ENCODE measurements at regions not wholly inside any gene's neighbourhood (a gene's known extent, or its start where the extent isn't known, plus 50 kb on each side); places are given as distances from the start of the nearest gene placed in this dataset.
A peak's percentile ranks its signal among the peaks of the same experiment; 100 is the strongest.

DNA sequence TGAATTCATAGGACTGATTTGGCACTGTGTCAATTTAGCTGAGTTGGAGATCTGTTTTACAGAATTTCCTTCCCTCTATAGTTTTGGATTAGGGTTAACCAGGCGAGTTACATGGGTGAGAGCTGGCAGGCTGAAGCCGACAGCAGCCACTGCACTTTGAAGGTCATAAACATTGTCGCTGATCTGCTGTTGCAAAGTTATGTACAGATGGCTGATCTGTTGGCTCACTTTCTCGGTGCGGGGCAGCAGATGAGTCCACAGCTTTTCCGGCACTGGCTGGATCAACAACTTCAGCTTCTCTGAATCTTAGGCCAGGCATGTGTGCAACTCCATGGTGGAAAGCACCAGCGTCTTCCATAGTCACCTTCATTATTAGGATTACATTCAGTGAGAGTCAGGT lies 173.7 kb downstream of the GPAT3 start:
- no peak overlapping the region for H3K9ac ChIP-seq (ENCODE audit: insufficient read depth in 1 of 2, low read length in 2 of 2)
- no peaks in the 10 kb centered on the region for H3K36me3 ChIP-seq (ENCODE audit: control insufficient read depth in 4 of 4, insufficient read depth in 4 of 4, low read length in 4 of 4)
- H3K9me3 ChIP-seq (ENCODE audit: control insufficient read depth in 4 of 4, insufficient read depth in 3 of 4, low read length in 3 of 4) = peaks cover 0 to 5% (median 0%) of the 10 kb centered on the region in 4 donors
- ATAC-seq (ENCODE audit: insufficient read depth, low FRiP score) = no peak
- H3K4me1 ChIP-seq (ENCODE audit: control insufficient read depth in 5 of 5, insufficient read depth in 5 of 5, low read length in 5 of 5) = no peaks in the 10 kb centered on the region
- peak in 2 of 3 donors; percentile 2 to 6 for DNase-seq
- no peak overlapping the region for H3K4me3 ChIP-seq
- H3K27me3 ChIP-seq (ENCODE audit: control insufficient read depth in 3 of 3, insufficient read depth in 3 of 3, low read length in 2 of 3) = no peaks in the 10 kb centered on the region
- TF ChIP-seq, protein P1, sequence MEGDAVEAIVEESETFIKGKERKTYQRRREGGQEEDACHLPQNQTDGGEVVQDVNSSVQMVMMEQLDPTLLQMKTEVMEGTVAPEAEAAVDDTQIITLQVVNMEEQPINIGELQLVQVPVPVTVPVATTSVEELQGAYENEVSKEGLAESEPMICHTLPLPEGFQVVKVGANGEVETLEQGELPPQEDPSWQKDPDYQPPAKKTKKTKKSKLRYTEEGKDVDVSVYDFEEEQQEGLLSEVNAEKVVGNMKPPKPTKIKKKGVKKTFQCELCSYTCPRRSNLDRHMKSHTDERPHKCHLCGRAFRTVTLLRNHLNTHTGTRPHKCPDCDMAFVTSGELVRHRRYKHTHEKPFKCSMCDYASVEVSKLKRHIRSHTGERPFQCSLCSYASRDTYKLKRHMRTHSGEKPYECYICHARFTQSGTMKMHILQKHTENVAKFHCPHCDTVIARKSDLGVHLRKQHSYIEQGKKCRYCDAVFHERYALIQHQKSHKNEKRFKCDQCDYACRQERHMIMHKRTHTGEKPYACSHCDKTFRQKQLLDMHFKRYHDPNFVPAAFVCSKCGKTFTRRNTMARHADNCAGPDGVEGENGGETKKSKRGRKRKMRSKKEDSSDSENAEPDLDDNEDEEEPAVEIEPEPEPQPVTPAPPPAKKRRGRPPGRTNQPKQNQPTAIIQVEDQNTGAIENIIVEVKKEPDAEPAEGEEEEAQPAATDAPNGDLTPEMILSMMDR (IDR thresholded peaks at IDR 0.05; ENCODE audit: control extremely low read depth, extremely low read depth) = no peak
- whole genome bisulfite sequencing, 2 donors = 81 to 95% methylated on average over 7 of the region's 7 CpGs
- H3K27ac ChIP-seq (ENCODE audit: low read depth in 1 of 2, low read length in 1 of 2) = no peak overlapping the region

DNA sequence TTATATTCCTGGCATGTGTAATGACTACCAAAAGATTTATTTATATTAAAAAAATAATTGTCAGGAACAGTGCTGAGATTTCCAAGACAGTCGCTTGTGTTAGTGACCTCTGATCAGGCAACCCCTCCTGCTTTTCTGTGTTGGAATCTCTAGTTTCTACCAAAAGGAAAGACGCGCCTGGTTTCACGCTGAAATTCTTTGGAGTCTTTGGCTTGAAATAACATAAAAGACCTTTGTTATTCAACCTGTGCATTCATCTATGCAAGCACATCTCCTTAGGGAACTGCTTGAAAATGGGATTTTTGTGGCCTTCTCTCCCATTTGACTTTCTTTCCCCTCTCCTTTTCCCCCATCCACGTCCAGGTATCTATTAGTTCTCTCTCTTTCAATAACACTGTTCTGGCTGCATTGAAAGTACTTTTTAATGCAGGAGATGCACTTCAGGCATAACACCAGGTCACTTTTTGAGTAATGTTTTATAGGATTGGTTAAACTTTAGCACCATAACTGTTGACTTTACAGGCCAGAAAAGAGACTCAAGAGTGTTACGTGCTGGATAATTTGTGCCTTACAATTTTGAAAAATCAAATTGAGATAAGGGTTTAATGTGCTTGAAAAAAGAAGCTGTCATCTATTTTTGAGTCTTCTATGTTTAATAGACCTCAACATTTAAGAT lies 172.7 kb downstream of the GPAT3 start:
- Histone ChIP-seq H3K36me3 (ENCODE audit: control insufficient read depth in 4 of 4, insufficient read depth in 4 of 4, low read length in 4 of 4) (no peaks in the 10 kb centered on the region), H3K4me1 (ENCODE audit: control insufficient read depth in 5 of 5, insufficient read depth in 5 of 5, low read length in 5 of 5) (no peaks in the 10 kb centered on the region), H3K27me3 (ENCODE audit: control insufficient read depth in 3 of 3, insufficient read depth in 3 of 3, low read length in 2 of 3) (no peaks in the 10 kb centered on the region), H3K9ac (ENCODE audit: insufficient read depth in 1 of 2, low read length in 2 of 2) (no peak overlapping the region), H3K27ac (ENCODE audit: low read depth in 1 of 2, low read length in 1 of 2) (no peak overlapping the region), H3K4me3 (no peak overlapping the region), H3K9me3 (ENCODE audit: control insufficient read depth in 4 of 4, insufficient read depth in 3 of 4, low read length in 3 of 4) (peaks cover 0 to 5% (median 0%) of the 10 kb centered on the region in 4 donors)
- 66 to 74% methylated on average over 6 of the region's 6 CpGs for WGBS, 2 donors
- ATAC-seq (ENCODE audit: insufficient read depth, low FRiP score) (no peak), DNase-seq (peak in 2 of 3 donors; percentile 5 to 24)
- TF ChIP-seq, protein P1 (IDR thresholded peaks at IDR 0.05; ENCODE audit: control extremely low read depth, extremely low read depth) = no peak

DNA sequence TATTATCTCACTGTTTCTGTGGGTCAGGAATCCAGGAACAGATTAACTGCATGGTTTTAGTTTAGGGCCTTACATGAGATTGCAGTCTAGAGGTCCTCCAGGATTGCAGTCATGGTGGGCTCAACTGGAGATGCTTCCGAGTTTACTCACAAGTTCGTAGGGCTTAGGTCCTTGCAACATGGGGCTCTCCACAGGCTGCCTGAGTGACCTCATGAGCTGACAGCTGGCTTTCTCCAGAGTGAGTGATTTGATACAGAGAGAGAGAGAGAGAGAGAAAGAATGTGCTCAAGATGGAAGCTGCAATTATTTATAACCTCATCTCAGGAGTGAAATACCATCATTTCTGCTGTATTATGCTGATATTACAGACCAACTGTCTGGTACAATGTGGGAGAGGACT lies 168.9 kb downstream of the GPAT3 start:
- DNase-seq (no peak), ATAC-seq (ENCODE audit: insufficient read depth, low FRiP score) (no peak)
- Histone ChIP-seq H3K9ac (ENCODE audit: insufficient read depth in 1 of 2, low read length in 2 of 2) (no peak overlapping the region), H3K4me1 (ENCODE audit: control insufficient read depth in 5 of 5, insufficient read depth in 5 of 5, low read length in 5 of 5) (peaks cover 0 to 3% (median 0%) of the 10 kb centered on the region in 5 donors), H3K4me3 (no peak overlapping the region), H3K27me3 (ENCODE audit: control insufficient read depth in 3 of 3, insufficient read depth in 3 of 3, low read length in 2 of 3) (no peaks in the 10 kb centered on the region), H3K27ac (ENCODE audit: low read depth in 1 of 2, low read length in 1 of 2) (no peak overlapping the region), H3K36me3 (ENCODE audit: control insufficient read depth in 4 of 4, insufficient read depth in 4 of 4, low read length in 4 of 4) (no peaks in the 10 kb centered on the region), H3K9me3 (ENCODE audit: control insufficient read depth in 4 of 4, insufficient read depth in 3 of 4, low read length in 3 of 4) (peaks cover 0 to 7% (median under 1%) of the 10 kb centered on the region in 4 donors)
- WGBS, 2 donors = 89 to 100% methylated on average over 2 of the region's 2 CpGs
- TF ChIP-seq, protein P1 (IDR thresholded peaks at IDR 0.05; ENCODE audit: control extremely low read depth, extremely low read depth) = no peak

DNA sequence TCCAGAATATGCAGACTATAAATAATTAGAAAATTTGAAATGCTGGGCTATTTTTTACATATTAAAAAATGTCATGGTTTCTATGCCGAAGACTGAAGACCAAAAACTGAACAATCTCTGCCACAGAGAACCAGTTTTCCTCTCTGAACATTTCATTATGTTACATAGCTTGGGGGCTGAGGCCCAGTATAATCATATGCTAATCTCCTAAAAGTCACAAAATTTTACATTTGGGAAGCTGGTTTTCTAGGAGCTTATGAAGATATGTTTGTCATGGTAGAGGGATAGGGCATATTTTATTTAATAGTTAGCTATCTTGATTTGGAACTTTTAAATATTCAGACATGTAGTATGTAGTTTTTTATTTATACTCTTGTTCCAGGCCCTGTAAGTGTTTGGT lies 167.8 kb downstream of the GPAT3 start:
- 92 to 95% methylated on average over 1 of the region's 1 CpG for WGBS, 2 donors
- Histone ChIP-seq H3K4me1 (ENCODE audit: control insufficient read depth in 5 of 5, insufficient read depth in 5 of 5, low read length in 5 of 5) (peaks cover 0 to 3% (median 0%) of the 10 kb centered on the region in 5 donors), H3K27ac (ENCODE audit: low read depth in 1 of 2, low read length in 1 of 2) (no peak overlapping the region), H3K4me3 (no peak overlapping the region), H3K27me3 (ENCODE audit: control insufficient read depth in 3 of 3, insufficient read depth in 3 of 3, low read length in 2 of 3) (no peaks in the 10 kb centered on the region), H3K9me3 (ENCODE audit: control insufficient read depth in 4 of 4, insufficient read depth in 3 of 4, low read length in 3 of 4) (peaks cover 0 to 7% (median under 1%) of the 10 kb centered on the region in 4 donors), H3K9ac (ENCODE audit: insufficient read depth in 1 of 2, low read length in 2 of 2) (no peak overlapping the region), H3K36me3 (ENCODE audit: control insufficient read depth in 4 of 4, insufficient read depth in 4 of 4, low read length in 4 of 4) (no peaks in the 10 kb centered on the region)
- no peak for DNase-seq
- TF ChIP-seq, protein P1 (IDR thresholded peaks at IDR 0.05; ENCODE audit: control extremely low read depth, extremely low read depth) = no peak
- ATAC-seq (ENCODE audit: insufficient read depth, low FRiP score) = no peak

Measured in lung (tissue), 11 donors.